Psoas muscle (tissue), 7 donors: ENCODE measurements at regions not wholly inside any gene's neighbourhood (a gene's known extent, or its start where the extent isn't known, plus 50 kb on each side); places are given as distances from the start of the nearest gene placed in this dataset.
"Not testable (repeated sequence)": the region's sequence is repeated elsewhere in the genome, so short reads cannot be mapped to it uniquely, and the experiment has no call there.

Source experiments
- ATAC-seq, 4 donors: fragments of 200-7000 bp; cut with Tn5 transposase; one replicate each; pipeline ENCODE4 v1.9.1; 2020; ENCODE audit warnings: moderate library complexity in 3 of 4, mild to moderate bottlenecking in 2 of 4
- DNase-seq, 2 donors: peaks; one replicate each; pipeline ENCODE4 v3.0.0-alpha.2; 2020
- H3K27ac ChIP-seq: fragments of 200-600 bp; one replicate; pipeline ENCODE4 v1.8.0; 2022
- H3K27me3 ChIP-seq, 3 donors: fragments of 200-600 bp in 1 of 3; one replicate each; pipeline versions ENCODE4 v1.6.1 to v1.8.0; 2013 to 2022; ENCODE audit warnings: low read length in 2 of 3, mild to moderate bottlenecking in 2 of 3, moderate library complexity in 1 of 3; ENCODE audit not compliant: insufficient read depth in 3 of 3
- H3K36me3 ChIP-seq, 2 donors: fragments of 200-600 bp in 1 of 2; one replicate each; pipeline versions ENCODE4 v1.6.1 to v1.8.0; 2013 to 2022; ENCODE audit warnings: low read depth in 1 of 2, mild to moderate bottlenecking in 1 of 2, moderate library complexity in 1 of 2; ENCODE audit not compliant: insufficient read depth in 1 of 2
- H3K4me1 ChIP-seq: fragments of 200-600 bp; one replicate; pipeline ENCODE4 v1.8.0; 2022
- H3K4me3 ChIP-seq: fragments of 200-600 bp; one replicate; pipeline ENCODE4 v1.8.0; 2022; ENCODE audit warnings: mild to moderate bottlenecking
- H3K9me3 ChIP-seq: fragments of 200-600 bp; one replicate; pipeline ENCODE4 v1.8.0; 2022
- CTCF ChIP-seq: fragments of 200-600 bp; IDR thresholded peaks from one replicate; pipeline ENCODE4 v1.8.0; 2022; ENCODE audit warnings: antibody characterized with exemption
- WGBS, 3 donors: extraction: QIAGEN DNeasy Blood & Tissue Kit; methylation state at CpG; one replicate each; pipeline versions ENCODE4 v1.1.6 to v1.1.7; 2013; 5-methylcytosine and 5-hydroxymethylcytosine counted together
- intact Hi-C, 2 donors: fragments of 100-400 bp; cut with DNase I; formaldehyde crosslinking; loops; one replicate each; pipeline versions ENCODE4 v1.11.0 to v1.14.2; 2022
- donor health status: healthy with polysubstance abuse.
- donor health status: DM: no; HTN: no; CAD: no; lungs with moderate emphysema.
- donor health status: Bipolar disorder and iron deficiency.
- donor health status: healthy.
- donor health status: DM: yes; HTN: yes; CAD: no.
- donor health status: DM: no; HTN: no; CAD: no.
- donor health status: DM: yes; HTN: yes; CAD: no.

GRCh38 chr4:147160908-147161513 lies 215.3 kb upstream of the TTC29 start:
- intact Hi-C loops = loop anchor here (5.0 to 10.0 kb wide), 2 partner anchors 39 to 424 kb away; no protein-coding TSS in a partner anchor
- 36 to 43% (median 37%) methylated on average over 3 of the region's 3 CpGs for WGBS, 3 donors
- DNase-seq = no peak

GRCh38 chr4:147163311-147163710 lies 217.6 kb upstream of the TTC29 start:
- no peak for TF ChIP-seq CTCF
- H3K4me3 ChIP-seq = no peak overlapping the region
- no peaks in the 10 kb centered on the region for H3K36me3 ChIP-seq
- intact Hi-C loops = loop anchor here (5.0 to 10.0 kb wide), 2 partner anchors 41 to 421 kb away; no protein-coding TSS in a partner anchor
- H3K27me3 ChIP-seq = no peaks in the 10 kb centered on the region
- DNase-seq (no peak), ATAC-seq (no peak)
- no peaks in the 10 kb centered on the region for H3K9me3 ChIP-seq
- H3K27ac ChIP-seq = no peak overlapping the region
- H3K4me1 ChIP-seq = no peaks in the 10 kb centered on the region

More at GRCh38 chr4:147160908-147161513, 215.3 kb upstream of the TTC29 start:
- H3K27ac ChIP-seq = no peak overlapping the region
- no peaks in the 10 kb centered on the region for H3K36me3 ChIP-seq
- H3K4me1 ChIP-seq = no peaks in the 10 kb centered on the region
- H3K9me3 ChIP-seq = no peaks in the 10 kb centered on the region
- ATAC-seq = peak in 3 of 4 donors; percentile 39 to 64 (median 60)
- no peaks in the 10 kb centered on the region for H3K27me3 ChIP-seq
- no peak overlapping the region for H3K4me3 ChIP-seq
- TF ChIP-seq CTCF = peak; percentile 67

- DNase-seq, H3K27me3 ChIP-seq, H3K4me1 ChIP-seq, H3K9me3 ChIP-seq, ATAC-seq, H3K36me3 ChIP-seq, H3K27ac ChIP-seq, H3K4me3 ChIP-seq: not testable (repeated sequence)
- intact Hi-C loops = loop anchor here in 1 of 2 donors (10.0 kb wide), 1 partner anchor 417 kb away; no protein-coding TSS in a partner anchor
These were observed 222.5 kb upstream of the TTC29 start for GRCh38 chr4:147168200-147168599.

GRCh38 chr4:147173322-147173721 lies 227.7 kb upstream of the TTC29 start:
- WGBS, 3 donors = 89 to 97% (median 96%) methylated on average over 1 of the region's 1 CpG
- H3K4me3 ChIP-seq = no peak overlapping the region
- ATAC-seq = no peak
- DNase-seq = no peak
- H3K27ac ChIP-seq = no peak overlapping the region
- intact Hi-C loops = no loop called here
- no peaks in the 10 kb centered on the region for H3K9me3 ChIP-seq
- no peaks in the 10 kb centered on the region for H3K36me3 ChIP-seq
- no peak for TF ChIP-seq CTCF
- no peaks in the 10 kb centered on the region for H3K4me1 ChIP-seq
- H3K27me3 ChIP-seq = no peaks in the 10 kb centered on the region

GRCh38 chr4:147173797-147174432 lies 228.3 kb upstream of the TTC29 start:
- DNase-seq (no peak), ATAC-seq (no peak)
- Histone ChIP-seq H3K4me3 (no peak overlapping the region), H3K36me3 (no peaks in the 10 kb centered on the region), H3K27ac (no peak overlapping the region), H3K27me3 (no peaks in the 10 kb centered on the region), H3K9me3 (no peaks in the 10 kb centered on the region), H3K4me1 (no peaks in the 10 kb centered on the region)
- 67 to 69% (median 69%) methylated on average over 7 of the region's 7 CpGs for WGBS, 3 donors
- TF ChIP-seq CTCF = no peak
- intact Hi-C loops = no loop called here
